HepG2 (cell line): ENCODE measurements at regions not wholly inside any gene's neighbourhood (a gene's known extent, or its start where the extent isn't known, plus 50 kb on each side); places are given as distances from the start of the nearest gene placed in this dataset.

Experiments used
- ATAC-seq: fragments of 200-7000 bp; cut with Tn5 transposase; 3 replicates; pipeline ENCODE4 v1.9.1; 2020; ENCODE audit warnings: mild to moderate bottlenecking, moderate library complexity
- BruUV-seq: library from RNA; stranded (reverse); fragments of 400-500 nt; replicated peaks from 2 replicates; lab custom pipeline; 2021; lab: Mats Ljungman, UMichigan
- CTCF ChIA-PET: fragments of 300-600 bp; formaldehyde crosslinking; extraction: SDS; loops from one replicate; lab custom pipeline; 2021; ENCODE audit warnings: low total read pairs, inconsistent platforms, low intra/inter-chr PET ratio; lab: Yijun Ruan, JAX
- POLR2A ChIA-PET: fragments of 350-600 bp; sonication (Branson Sonifier 250); formaldehyde crosslinking; loops from one replicate; lab custom pipeline; 2020; ENCODE audit warnings: antibody characterized with exemption, inconsistent platforms; lab: Yijun Ruan, JAX
- DNase-seq: peaks from one replicate; pipeline ENCODE4 v3.0.0-alpha.2; 2015; ENCODE audit warnings: low spot score
- FAIRE-seq: peaks from 3 replicates; lab custom pipeline; 2011; peaks lifted over from hg19 to GRCh38; lab: Jason Lieb, UNC
- H2AFZ ChIP-seq: one replicate; pipeline ENCODE4 v1.6.1; 2011; ENCODE audit warnings: low read length, inconsistent platforms
- H3K27ac ChIP-seq: fragments of 300-600 bp; 3 replicates; pipeline ENCODE4 v1.8.0; 2011; ENCODE audit warnings: mixed run types, mild to moderate bottlenecking, mixed read lengths, low read length, inconsistent platforms; ENCODE audit not compliant: insufficient read depth; ENCODE audit errors: extremely low read length
- H3K27me3 ChIP-seq, 2 experiments: fragments of 200-600 bp in 1 of 2; 2 replicates in 1 of 2; 3 replicates in 1 of 2; pipeline versions ENCODE4 v1.6.0 to v1.8.0; 2011; ENCODE audit warnings: low read length in 2 of 2, mild to moderate bottlenecking in 2 of 2, moderate library complexity in 2 of 2, inconsistent platforms in 1 of 2; ENCODE audit not compliant: insufficient read depth in 2 of 2, control insufficient read depth in 1 of 2
- H3K36me3 ChIP-seq, 2 experiments: fragments of 200-600 bp in 1 of 2; replicated peaks in 1 of 2; 2 replicates in 1 of 2; 3 replicates in 1 of 2; pipeline versions ENCODE4 v1.5.1 to v1.8.0; 2011; ENCODE audit warnings: low read length in 2 of 2, inconsistent platforms in 1 of 2; ENCODE audit not compliant: insufficient read depth in 2 of 2, control insufficient read depth in 1 of 2
- H3K4me1 ChIP-seq: 2 replicates; pipeline ENCODE4 v1.5.1; 2012; ENCODE audit warnings: low read length, inconsistent platforms; ENCODE audit not compliant: insufficient read depth
- H3K4me2 ChIP-seq: 2 replicates; pipeline ENCODE4 v1.6.0; 2011; ENCODE audit warnings: low read depth, low read length, inconsistent platforms
- H3K4me3 ChIP-seq, 3 experiments: fragments of 200-600 bp in 1 of 3; sonication (generic), shearing (Covaris generic) in 1 of 3; replicated peaks in 1 of 3; 2 replicates each; pipeline ENCODE4 v1.5.1; 2011 to 2016; ENCODE audit warnings: low read length in 3 of 3, inconsistent platforms in 2 of 3, low read depth in 2 of 3, mild to moderate bottlenecking in 2 of 3, control low read depth in 1 of 3, mixed read lengths in 1 of 3; ENCODE audit not compliant: insufficient read depth in 1 of 3
- H3K79me2 ChIP-seq: one replicate; pipeline ENCODE4 v1.6.1; 2011; ENCODE audit warnings: low read length, inconsistent platforms; ENCODE audit not compliant: insufficient read depth
- H3K9ac ChIP-seq: 2 replicates; pipeline ENCODE4 v1.6.0; 2011; ENCODE audit warnings: mild to moderate bottlenecking, low read depth, low read length, inconsistent platforms; ENCODE audit not compliant: insufficient read depth
- H3K9me3 ChIP-seq: 2 replicates; pipeline ENCODE4 v1.5.1; 2012; ENCODE audit warnings: mild to moderate bottlenecking, low read length
- H4K20me1 ChIP-seq: 2 replicates; pipeline ENCODE4 v1.6.0; 2011; ENCODE audit warnings: inconsistent platforms, mild to moderate bottlenecking, low read length, moderate library complexity; ENCODE audit not compliant: insufficient read depth
- FOSL2 ChIP-seq: sonication (generic); formaldehyde crosslinking; IDR thresholded peaks from 2 replicates; pipeline ENCODE4 v1.4.0; 2020; ENCODE audit warnings: missing genetic modification reagents
- MIER3 ChIP-seq: IDR thresholded peaks from 2 replicates; pipeline ENCODE4 v1.6.1; 2016; ENCODE audit warnings: missing compliant biosample characterization, borderline replicate concordance
- NFIB ChIP-seq: sonication (generic); formaldehyde crosslinking; IDR thresholded peaks from 2 replicates; pipeline ENCODE4 v1.9.0; 2021; ENCODE audit warnings: missing genetic modification reagents, mild to moderate bottlenecking, borderline replicate concordance
- SAP130 ChIP-seq: IDR thresholded peaks from 2 replicates; pipeline ENCODE4 v1.6.1; 2016; ENCODE audit warnings: low read depth
- YEATS2 ChIP-seq: sonication (generic); formaldehyde crosslinking; IDR thresholded peaks from 2 replicates; pipeline ENCODE4 v1.4.0; 2020; ENCODE audit warnings: missing genetic modification reagents, borderline replicate concordance
- ZNF781 ChIP-seq: sonication (generic); formaldehyde crosslinking; IDR thresholded peaks from 2 replicates; pipeline ENCODE4 v1.5.1; 2020; ENCODE audit warnings: borderline replicate concordance, mild to moderate bottlenecking, missing genetic modification reagents; ENCODE audit errors: not compliant biosample characterization
- WGBS: methylation state at CpG from one replicate; pipeline ENCODE4 v1.1.6; 2017; ENCODE audit warnings: low lambda C conversion rate; 5-methylcytosine and 5-hydroxymethylcytosine counted together
- in situ Hi-C: cut with HindIII; loops from 2 replicates; pipeline ENCODE4 v1.10.0; 2017; ENCODE audit warnings: low pct_unique_long_range_greater_than_20kb; ENCODE audit not compliant: extremely low pct_ligation_motif_present
- intact Hi-C: fragments of 100-400 bp; cut with micrococcal nuclease; formaldehyde crosslinking; loops from one replicate; pipeline ENCODE4 v1.10.0; 2022; ENCODE audit not compliant: unreplicated experiment
- TF ChIP-seq, protein P1 (sequence below): sonication (generic); formaldehyde crosslinking; IDR thresholded peaks from 2 replicates; pipeline ENCODE4 v1.8.0; 2022; ENCODE audit warnings: mild to moderate bottlenecking, missing genetic modification reagents, moderate library complexity
- TF ChIP-seq, protein P2 (sequence below): sonication (generic); formaldehyde crosslinking; IDR thresholded peaks from 2 replicates; pipeline ENCODE4 v1.4.0; 2020; ENCODE audit warnings: mild to moderate bottlenecking, missing genetic modification reagents
- TF ChIP-seq, protein P3 (sequence below): IDR thresholded peaks from 2 replicates; pipeline ENCODE4 v1.6.1; 2012; ENCODE audit warnings: inconsistent platforms
- TF ChIP-seq, protein P4 (sequence below): sonication (generic); formaldehyde crosslinking; IDR thresholded peaks from 2 replicates; pipeline ENCODE4 v1.8.0; 2022; ENCODE audit warnings: mild to moderate bottlenecking, missing genetic modification reagents; ENCODE audit not compliant: insufficient replicate concordance
- TF ChIP-seq, protein P5 (sequence below): sonication (generic); formaldehyde crosslinking; IDR thresholded peaks from 2 replicates; pipeline ENCODE4 v1.8.1; 2022; ENCODE audit warnings: low read depth, mild to moderate bottlenecking, missing genetic modification reagents

DNA sequence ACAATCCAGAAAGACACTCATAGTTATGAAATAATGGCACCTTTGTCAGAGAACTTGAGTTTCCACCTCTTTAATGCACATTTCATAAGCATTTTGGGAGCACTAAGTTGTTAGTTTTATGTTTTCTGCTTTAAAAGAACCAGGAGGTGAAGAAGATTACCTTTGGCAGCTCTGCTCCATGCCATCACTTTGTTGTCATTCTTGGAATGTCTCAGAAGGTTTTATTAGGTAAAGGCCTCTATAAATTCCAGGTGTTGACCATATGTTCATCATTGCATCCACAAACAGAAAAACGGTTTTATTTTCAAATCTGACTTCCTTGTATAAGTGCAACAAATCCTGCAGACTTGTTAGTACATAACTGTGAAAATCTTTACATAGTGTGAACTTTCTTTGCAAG lies 424.8 kb downstream of the MDFIC start:
- no peak for FAIRE-seq
- Histone ChIP-seq H3K4me1 (no peaks in the 10 kb centered on the region), H3K27ac (no peak overlapping the region), H3K4me2 (no peak overlapping the region), H3K9ac (no peak overlapping the region), H3K4me3 (no peak overlapping the region), H2AFZ (no peak overlapping the region), H3K36me3 (no peaks in the 10 kb centered on the region), H3K9me3 (no peaks in the 10 kb centered on the region), H3K27me3 (no peaks in the 10 kb centered on the region), H3K79me2 (no peaks in the 10 kb centered on the region), H4K20me1 (no peaks in the 10 kb centered on the region)
- no peak for DNase-seq
- no peak for ATAC-seq
- ChIA-PET POLR2A (no interaction called here), CTCF (no interaction called here)
- in situ Hi-C loops = no loop called here
- intact Hi-C loops = no loop called here
- BruUV-seq = no TSS peak
- 0% methylated on average over 1 of the region's 1 CpG for WGBS
- TF ChIP-seq, protein P1, sequence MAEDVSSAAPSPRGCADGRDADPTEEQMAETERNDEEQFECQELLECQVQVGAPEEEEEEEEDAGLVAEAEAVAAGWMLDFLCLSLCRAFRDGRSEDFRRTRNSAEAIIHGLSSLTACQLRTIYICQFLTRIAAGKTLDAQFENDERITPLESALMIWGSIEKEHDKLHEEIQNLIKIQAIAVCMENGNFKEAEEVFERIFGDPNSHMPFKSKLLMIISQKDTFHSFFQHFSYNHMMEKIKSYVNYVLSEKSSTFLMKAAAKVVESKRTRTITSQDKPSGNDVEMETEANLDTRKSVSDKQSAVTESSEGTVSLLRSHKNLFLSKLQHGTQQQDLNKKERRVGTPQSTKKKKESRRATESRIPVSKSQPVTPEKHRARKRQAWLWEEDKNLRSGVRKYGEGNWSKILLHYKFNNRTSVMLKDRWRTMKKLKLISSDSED = no peak
- TF ChIP-seq ZNF781 (no peak), FOSL2 (CRISPR knock-in tag) (no peak), SAP130 (CRISPR knock-in tag) (no peak), MIER3 (no peak), NFIB (CRISPR knock-in tag) (no peak), YEATS2 (CRISPR knock-in tag) (no peak)
- TF ChIP-seq, protein P2, sequence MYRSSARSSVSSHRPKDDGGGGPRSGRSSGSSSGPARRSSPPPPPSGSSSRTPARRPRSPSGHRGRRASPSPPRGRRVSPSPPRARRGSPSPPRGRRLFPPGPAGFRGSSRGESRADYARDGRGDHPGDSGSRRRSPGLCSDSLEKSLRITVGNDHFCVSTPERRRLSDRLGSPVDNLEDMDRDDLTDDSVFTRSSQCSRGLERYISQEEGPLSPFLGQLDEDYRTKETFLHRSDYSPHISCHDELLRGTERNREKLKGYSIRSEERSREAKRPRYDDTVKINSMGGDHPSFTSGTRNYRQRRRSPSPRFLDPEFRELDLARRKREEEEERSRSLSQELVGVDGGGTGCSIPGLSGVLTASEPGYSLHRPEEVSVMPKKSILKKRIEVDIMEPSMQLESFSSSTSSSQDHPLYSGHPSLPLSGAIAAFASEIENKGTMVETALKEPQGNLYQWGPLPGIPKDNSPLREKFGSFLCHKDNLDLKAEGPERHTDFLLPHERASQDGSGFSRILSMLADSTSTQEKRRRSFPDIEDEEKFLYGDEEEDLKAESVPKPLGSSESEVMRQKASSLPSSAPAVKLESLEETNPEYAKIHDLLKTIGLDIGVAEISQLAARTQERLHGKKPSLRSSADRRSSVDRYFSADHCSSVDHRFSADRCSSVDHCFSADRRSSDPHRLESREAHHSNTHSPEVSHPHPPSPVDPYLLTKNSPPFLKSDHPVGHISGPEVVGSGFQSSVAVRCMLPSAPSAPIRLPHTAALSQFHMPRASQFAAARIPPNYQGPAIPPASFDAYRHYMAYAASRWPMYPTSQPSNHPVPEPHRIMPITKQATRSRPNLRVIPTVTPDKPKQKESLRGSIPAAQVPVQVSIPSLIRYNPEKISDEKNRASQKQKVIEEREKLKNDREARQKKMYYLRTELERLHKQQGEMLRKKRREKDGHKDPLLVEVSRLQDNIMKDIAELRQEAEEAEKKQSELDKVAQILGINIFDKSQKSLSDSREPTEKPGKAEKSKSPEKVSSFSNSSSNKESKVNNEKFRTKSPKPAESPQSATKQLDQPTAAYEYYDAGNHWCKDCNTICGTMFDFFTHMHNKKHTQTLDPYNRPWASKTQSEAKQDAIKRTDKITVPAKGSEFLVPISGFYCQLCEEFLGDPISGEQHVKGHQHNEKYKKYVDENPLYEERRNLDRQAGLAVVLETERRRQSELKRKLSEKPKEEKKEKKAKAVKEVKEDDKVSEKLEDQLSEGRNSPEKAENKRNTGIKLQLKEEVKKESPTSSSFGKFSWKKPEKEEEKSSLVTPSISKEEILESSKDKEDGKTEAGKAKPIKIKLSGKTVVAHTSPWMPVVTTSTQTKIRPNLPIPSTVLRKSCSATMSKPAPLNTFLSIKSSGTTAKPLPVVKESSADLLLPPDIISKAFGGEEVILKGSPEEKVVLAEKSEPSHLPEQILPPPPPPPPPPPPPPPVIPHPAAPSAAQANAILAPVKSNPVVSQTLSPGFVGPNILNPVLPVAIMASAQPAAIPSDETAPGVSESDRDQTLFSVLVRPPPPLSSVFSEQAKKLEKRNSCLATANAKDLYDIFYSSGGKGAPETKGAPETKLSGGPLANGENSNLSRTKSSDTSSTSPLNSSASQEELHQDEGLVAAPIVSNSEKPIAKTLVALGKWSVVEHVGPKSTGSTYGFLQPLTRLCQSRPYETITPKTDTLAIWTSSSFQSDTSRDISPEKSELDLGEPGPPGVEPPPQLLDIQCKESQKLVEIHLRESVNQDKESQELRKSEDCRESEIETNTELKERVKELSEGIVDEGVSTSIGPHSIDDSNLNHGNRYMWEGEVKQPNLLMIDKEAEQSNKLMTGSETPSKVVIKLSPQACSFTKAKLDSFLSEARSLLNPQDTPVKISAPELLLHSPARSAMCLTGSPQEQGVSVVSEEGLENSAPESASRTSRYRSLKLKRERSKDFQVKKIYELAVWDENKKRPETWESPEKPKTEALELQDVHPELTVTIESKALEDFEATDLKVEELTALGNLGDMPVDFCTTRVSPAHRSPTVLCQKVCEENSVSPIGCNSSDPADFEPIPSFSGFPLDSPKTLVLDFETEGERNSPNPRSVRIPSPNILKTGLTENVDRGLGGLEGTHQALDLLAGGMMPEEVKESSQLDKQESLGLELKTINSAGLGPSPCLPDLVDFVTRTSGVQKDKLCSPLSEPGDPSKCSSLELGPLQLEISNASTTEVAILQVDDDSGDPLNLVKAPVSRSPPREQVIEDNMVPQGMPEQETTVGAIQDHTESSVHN (CRISPR knock-in tag) = no peak
- TF ChIP-seq, protein P3, sequence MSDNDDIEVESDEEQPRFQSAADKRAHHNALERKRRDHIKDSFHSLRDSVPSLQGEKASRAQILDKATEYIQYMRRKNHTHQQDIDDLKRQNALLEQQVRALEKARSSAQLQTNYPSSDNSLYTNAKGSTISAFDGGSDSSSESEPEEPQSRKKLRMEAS = no peak
- TF ChIP-seq, protein P4, sequence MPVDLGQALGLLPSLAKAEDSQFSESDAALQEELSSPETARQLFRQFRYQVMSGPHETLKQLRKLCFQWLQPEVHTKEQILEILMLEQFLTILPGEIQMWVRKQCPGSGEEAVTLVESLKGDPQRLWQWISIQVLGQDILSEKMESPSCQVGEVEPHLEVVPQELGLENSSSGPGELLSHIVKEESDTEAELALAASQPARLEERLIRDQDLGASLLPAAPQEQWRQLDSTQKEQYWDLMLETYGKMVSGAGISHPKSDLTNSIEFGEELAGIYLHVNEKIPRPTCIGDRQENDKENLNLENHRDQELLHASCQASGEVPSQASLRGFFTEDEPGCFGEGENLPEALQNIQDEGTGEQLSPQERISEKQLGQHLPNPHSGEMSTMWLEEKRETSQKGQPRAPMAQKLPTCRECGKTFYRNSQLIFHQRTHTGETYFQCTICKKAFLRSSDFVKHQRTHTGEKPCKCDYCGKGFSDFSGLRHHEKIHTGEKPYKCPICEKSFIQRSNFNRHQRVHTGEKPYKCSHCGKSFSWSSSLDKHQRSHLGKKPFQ = no peak
- TF ChIP-seq, protein P5, sequence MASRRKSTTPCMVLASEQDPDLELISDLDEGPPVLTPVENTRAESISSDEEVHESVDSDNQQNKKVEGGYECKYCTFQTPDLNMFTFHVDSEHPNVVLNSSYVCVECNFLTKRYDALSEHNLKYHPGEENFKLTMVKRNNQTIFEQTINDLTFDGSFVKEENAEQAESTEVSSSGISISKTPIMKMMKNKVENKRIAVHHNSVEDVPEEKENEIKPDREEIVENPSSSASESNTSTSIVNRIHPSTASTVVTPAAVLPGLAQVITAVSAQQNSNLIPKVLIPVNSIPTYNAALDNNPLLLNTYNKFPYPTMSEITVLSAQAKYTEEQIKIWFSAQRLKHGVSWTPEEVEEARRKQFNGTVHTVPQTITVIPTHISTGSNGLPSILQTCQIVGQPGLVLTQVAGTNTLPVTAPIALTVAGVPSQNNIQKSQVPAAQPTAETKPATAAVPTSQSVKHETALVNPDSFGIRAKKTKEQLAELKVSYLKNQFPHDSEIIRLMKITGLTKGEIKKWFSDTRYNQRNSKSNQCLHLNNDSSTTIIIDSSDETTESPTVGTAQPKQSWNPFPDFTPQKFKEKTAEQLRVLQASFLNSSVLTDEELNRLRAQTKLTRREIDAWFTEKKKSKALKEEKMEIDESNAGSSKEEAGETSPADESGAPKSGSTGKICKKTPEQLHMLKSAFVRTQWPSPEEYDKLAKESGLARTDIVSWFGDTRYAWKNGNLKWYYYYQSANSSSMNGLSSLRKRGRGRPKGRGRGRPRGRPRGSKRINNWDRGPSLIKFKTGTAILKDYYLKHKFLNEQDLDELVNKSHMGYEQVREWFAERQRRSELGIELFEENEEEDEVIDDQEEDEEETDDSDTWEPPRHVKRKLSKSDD (CRISPR knock-in tag) = no peak
